ENCODE measurements at regions not wholly inside any gene's neighbourhood (a gene's known extent, or its start where the extent isn't known, plus 50 kb on each side); places are given as distances from the start of the nearest gene placed in this dataset.
A peak's percentile ranks its signal among the peaks of the same experiment; 100 is the strongest.

DNA sequence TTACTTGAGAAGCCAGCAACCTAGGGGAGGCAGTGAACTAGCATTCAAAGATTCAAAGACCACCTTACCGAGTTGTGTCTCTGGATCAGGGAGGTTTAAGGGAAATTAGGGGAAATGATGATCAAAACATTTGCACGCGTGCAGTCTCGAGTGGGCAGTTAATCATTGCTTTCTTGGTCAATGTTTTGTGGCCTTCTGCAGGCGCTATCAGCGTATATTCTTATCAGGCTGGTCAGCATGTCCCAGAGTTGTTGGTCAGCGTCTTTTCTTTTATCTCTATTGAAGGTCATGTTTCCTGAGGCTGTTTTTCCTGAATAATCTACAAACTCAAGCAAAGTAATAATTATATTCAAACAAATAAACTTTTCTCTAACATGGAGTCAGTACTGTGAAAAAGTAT, 84.0 kb upstream of the ZNF81 start:
- no peak for TF ChIP-seq EZH2 (IDR thresholded peaks at IDR 0.05; ENCODE audit: borderline replicate concordance, low read depth, low read length, severe bottlenecking)
- Histone ChIP-seq H3K4me1 (ENCODE audit: insufficient read depth, low read length) (no peaks in the 10 kb centered on the region), H2AFZ (ENCODE audit: low read depth, low read length) (no peak overlapping the region), H3K9me3 (ENCODE audit: insufficient read depth, low read length, severe bottlenecking) (no peaks in the 10 kb centered on the region), H4K20me1 (ENCODE audit: insufficient read depth, low read length) (no peaks in the 10 kb centered on the region), H3K36me3 (ENCODE audit: insufficient read depth, low read length) (no peaks in the 10 kb centered on the region), H3K27ac (ENCODE audit: low read length) (no peak overlapping the region), H3K4me2 (ENCODE audit: insufficient read depth, low read length) (no peak overlapping the region), H3K79me2 (ENCODE audit: insufficient read depth, low read length) (no peaks in the 10 kb centered on the region), H3K9ac (ENCODE audit: low read depth, low read length) (no peak overlapping the region), H3K27me3 (ENCODE audit: insufficient read depth, low read length, poor library complexity) (no peaks in the 10 kb centered on the region), H3K4me3 (ENCODE audit: low read depth in 1 of 2, low read length in 2 of 2) (no peak overlapping the region)
- ATAC-seq (ENCODE audit: insufficient read depth, low read depth) (no peak), DNase-seq (no peak)

DNA sequence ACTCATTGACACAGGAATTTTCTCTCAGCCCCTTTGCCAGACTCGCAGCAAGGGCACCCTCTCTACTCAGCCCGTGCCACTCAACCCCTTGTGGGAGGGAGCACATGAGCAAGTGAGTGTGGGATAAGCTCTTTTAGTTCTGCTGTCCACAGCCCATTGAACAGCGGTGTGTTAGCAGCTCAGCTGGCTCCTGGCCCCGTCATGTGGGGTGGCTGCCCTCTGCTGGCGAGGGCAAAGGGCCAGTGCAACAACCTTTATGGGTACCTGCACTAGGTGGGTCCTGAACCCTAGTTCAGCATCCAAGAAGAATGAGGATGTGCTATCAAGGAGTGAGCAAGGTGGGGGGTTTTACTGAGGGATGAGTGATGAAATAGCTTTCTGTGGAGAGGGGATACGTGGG, 85.0 kb upstream of the ZNF81 start:
- ATAC-seq (ENCODE audit: insufficient read depth, low read depth) = peak; percentile 49; the same call in 2 of the 3 replicates
- Histone ChIP-seq H3K36me3 (ENCODE audit: insufficient read depth, low read length) (no peaks in the 10 kb centered on the region), H3K9ac (ENCODE audit: low read depth, low read length) (no peak overlapping the region), H4K20me1 (ENCODE audit: insufficient read depth, low read length) (no peaks in the 10 kb centered on the region), H3K79me2 (ENCODE audit: insufficient read depth, low read length) (no peaks in the 10 kb centered on the region), H3K4me1 (ENCODE audit: insufficient read depth, low read length) (no peaks in the 10 kb centered on the region), H3K4me2 (ENCODE audit: insufficient read depth, low read length) (no peak overlapping the region), H3K27ac (ENCODE audit: low read length) (no peak overlapping the region), H3K4me3 (ENCODE audit: low read depth in 1 of 2, low read length in 2 of 2) (no peak overlapping the region), H3K9me3 (ENCODE audit: insufficient read depth, low read length, severe bottlenecking) (no peaks in the 10 kb centered on the region), H3K27me3 (ENCODE audit: insufficient read depth, low read length, poor library complexity) (no peaks in the 10 kb centered on the region), H2AFZ (ENCODE audit: low read depth, low read length) (no peak overlapping the region)
- no peak for TF ChIP-seq EZH2 (IDR thresholded peaks at IDR 0.05; ENCODE audit: borderline replicate concordance, low read depth, low read length, severe bottlenecking)
- TF ChIP-seq, protein P1, sequence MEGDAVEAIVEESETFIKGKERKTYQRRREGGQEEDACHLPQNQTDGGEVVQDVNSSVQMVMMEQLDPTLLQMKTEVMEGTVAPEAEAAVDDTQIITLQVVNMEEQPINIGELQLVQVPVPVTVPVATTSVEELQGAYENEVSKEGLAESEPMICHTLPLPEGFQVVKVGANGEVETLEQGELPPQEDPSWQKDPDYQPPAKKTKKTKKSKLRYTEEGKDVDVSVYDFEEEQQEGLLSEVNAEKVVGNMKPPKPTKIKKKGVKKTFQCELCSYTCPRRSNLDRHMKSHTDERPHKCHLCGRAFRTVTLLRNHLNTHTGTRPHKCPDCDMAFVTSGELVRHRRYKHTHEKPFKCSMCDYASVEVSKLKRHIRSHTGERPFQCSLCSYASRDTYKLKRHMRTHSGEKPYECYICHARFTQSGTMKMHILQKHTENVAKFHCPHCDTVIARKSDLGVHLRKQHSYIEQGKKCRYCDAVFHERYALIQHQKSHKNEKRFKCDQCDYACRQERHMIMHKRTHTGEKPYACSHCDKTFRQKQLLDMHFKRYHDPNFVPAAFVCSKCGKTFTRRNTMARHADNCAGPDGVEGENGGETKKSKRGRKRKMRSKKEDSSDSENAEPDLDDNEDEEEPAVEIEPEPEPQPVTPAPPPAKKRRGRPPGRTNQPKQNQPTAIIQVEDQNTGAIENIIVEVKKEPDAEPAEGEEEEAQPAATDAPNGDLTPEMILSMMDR (IDR thresholded peaks at IDR 0.05; ENCODE audit: borderline replicate concordance, extremely low read depth, low read length, poor library complexity, severe bottlenecking) = peak; percentile 53
- peak; percentile 19 for DNase-seq

DNA sequence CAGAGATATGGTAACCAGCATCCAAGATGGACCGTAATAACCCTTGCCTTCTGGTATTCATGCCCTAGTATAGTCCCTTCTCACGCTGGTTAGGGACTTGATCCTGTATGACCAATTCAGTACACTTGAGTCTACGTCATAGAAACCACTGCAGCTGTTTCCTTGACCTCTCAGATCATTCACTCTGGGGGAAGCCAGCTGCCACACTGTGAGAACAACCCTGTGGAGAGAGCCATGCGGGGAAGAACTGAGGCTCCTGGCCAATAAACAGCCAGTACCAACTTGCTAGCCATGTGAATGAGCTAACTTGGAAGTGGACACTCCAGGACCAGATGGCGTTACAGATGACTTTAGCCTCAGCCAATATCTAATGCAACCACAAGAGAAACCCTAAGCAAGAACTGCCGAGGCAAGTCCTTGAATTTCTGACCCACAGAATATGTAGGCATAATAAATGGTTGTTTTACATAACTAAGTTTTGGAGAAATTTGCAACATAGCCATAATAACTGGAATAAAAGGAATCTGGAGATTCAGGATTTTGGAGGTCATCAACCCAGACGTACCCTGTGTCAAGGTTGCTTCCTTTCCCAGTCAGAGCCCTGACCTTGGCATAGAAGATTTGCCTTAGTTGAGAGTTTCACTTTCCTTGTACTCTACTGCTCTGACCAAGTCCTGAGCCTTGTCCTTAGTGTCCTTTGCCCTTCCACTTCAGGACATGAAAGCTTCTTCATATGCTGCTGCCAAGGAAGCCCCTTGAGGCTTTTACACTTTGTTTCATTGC, 87.3 kb upstream of the ZNF81 start:
- H3K9me3 ChIP-seq (ENCODE audit: insufficient read depth, low read length, severe bottlenecking) = no peaks in the 10 kb centered on the region
- no peaks in the 10 kb centered on the region for H4K20me1 ChIP-seq (ENCODE audit: insufficient read depth, low read length)
- H3K9ac ChIP-seq (ENCODE audit: low read depth, low read length) = no peak overlapping the region
- TF ChIP-seq, protein P1 (IDR thresholded peaks at IDR 0.05; ENCODE audit: borderline replicate concordance, extremely low read depth, low read length, poor library complexity, severe bottlenecking) = no peak
- no peak for TF ChIP-seq EZH2 (IDR thresholded peaks at IDR 0.05; ENCODE audit: borderline replicate concordance, low read depth, low read length, severe bottlenecking)
- H3K36me3 ChIP-seq (ENCODE audit: insufficient read depth, low read length) = no peaks in the 10 kb centered on the region
- no peak overlapping the region for H3K4me2 ChIP-seq (ENCODE audit: insufficient read depth, low read length)
- ATAC-seq (ENCODE audit: insufficient read depth, low read depth) (no peak), DNase-seq (no peak)
- no peak overlapping the region for H3K4me3 ChIP-seq (ENCODE audit: low read depth in 1 of 2, low read length in 2 of 2)
- H3K27ac ChIP-seq (ENCODE audit: low read length) = no peak overlapping the region
- H3K4me1 ChIP-seq (ENCODE audit: insufficient read depth, low read length) = no peaks in the 10 kb centered on the region
- no peaks in the 10 kb centered on the region for H3K79me2 ChIP-seq (ENCODE audit: insufficient read depth, low read length)
- H2AFZ ChIP-seq (ENCODE audit: low read depth, low read length) = no peak overlapping the region
- H3K27me3 ChIP-seq (ENCODE audit: insufficient read depth, low read length, poor library complexity) = no peaks in the 10 kb centered on the region

DNA sequence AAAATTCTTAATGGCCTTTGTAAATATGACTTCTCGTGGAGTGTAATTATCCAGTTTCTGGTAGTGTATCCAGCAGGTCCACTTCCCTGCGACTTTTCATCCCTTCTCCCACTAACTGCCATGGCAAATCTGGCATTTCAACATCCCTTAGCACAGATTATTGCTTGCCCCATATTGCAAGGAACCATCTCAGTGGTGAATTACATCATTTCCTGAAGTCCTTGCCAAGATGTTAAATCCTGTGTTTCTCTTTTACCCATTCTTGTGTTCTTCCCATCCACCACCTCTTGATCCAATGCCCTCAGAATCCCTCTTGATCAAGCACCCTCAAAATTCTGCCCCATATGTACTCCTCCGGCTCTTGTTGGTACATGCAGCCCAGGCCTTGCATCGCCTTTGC, 88.1 kb upstream of the ZNF81 start:
- Histone ChIP-seq H3K9me3 (ENCODE audit: insufficient read depth, low read length, severe bottlenecking) (no peaks in the 10 kb centered on the region), H4K20me1 (ENCODE audit: insufficient read depth, low read length) (no peaks in the 10 kb centered on the region), H3K79me2 (ENCODE audit: insufficient read depth, low read length) (no peaks in the 10 kb centered on the region), H3K4me1 (ENCODE audit: insufficient read depth, low read length) (no peaks in the 10 kb centered on the region), H3K27me3 (ENCODE audit: insufficient read depth, low read length, poor library complexity) (no peaks in the 10 kb centered on the region), H3K4me3 (ENCODE audit: low read depth in 1 of 2, low read length in 2 of 2) (no peak overlapping the region), H3K4me2 (ENCODE audit: insufficient read depth, low read length) (no peak overlapping the region), H3K27ac (ENCODE audit: low read length) (no peak overlapping the region), H3K9ac (ENCODE audit: low read depth, low read length) (no peak overlapping the region), H3K36me3 (ENCODE audit: insufficient read depth, low read length) (no peaks in the 10 kb centered on the region), H2AFZ (ENCODE audit: low read depth, low read length) (no peak overlapping the region)
- TF ChIP-seq, protein P1 (IDR thresholded peaks at IDR 0.05; ENCODE audit: borderline replicate concordance, extremely low read depth, low read length, poor library complexity, severe bottlenecking) = no peak
- no peak for TF ChIP-seq EZH2 (IDR thresholded peaks at IDR 0.05; ENCODE audit: borderline replicate concordance, low read depth, low read length, severe bottlenecking)
- ATAC-seq (ENCODE audit: insufficient read depth, low read depth) = no peak
- DNase-seq = no peak

Measured in DND-41 (cell line).